Fibroblast of lung (primary cell): ENCODE measurements at regions not wholly inside any gene's neighbourhood (a gene's known extent, or its start where the extent isn't known, plus 50 kb on each side); places are given as distances from the start of the nearest gene placed in this dataset.
A peak's percentile ranks its signal among the peaks of the same experiment; 100 is the strongest.

Experiments
- DNase-seq, 2 donors: peaks; one replicate each; pipeline versions ENCODE4 v3.0.0 to v3.0.0-alpha.2; 2010; ENCODE audit warnings: low read depth in 2 of 2
- H2AFZ ChIP-seq: 2 replicates; pipeline ENCODE4 v1.5.1; 2012; ENCODE audit warnings: low read length, control low read depth, inconsistent platforms
- H3K27ac ChIP-seq: 2 replicates; pipeline ENCODE4 v1.5.1; 2011; ENCODE audit warnings: low read length, control low read depth; ENCODE audit not compliant: insufficient read depth
- H3K27me3 ChIP-seq: 2 replicates; pipeline ENCODE4 v1.5.1; 2011; ENCODE audit warnings: mild to moderate bottlenecking, low read length; ENCODE audit not compliant: control insufficient read depth, insufficient read depth
- H3K36me3 ChIP-seq: 2 replicates; pipeline ENCODE4 v1.5.1; 2011; ENCODE audit warnings: low read length; ENCODE audit not compliant: control insufficient read depth, insufficient read depth
- H3K4me1 ChIP-seq: 2 replicates; pipeline ENCODE4 v1.5.1; 2011; ENCODE audit warnings: low read length; ENCODE audit not compliant: control insufficient read depth, insufficient read depth; ENCODE audit errors: extremely low read depth
- H3K4me2 ChIP-seq: 2 replicates; pipeline ENCODE4 v1.5.1; 2011; ENCODE audit warnings: low read length, control low read depth; ENCODE audit not compliant: insufficient read depth; ENCODE audit errors: extremely low read depth
- H3K4me3 ChIP-seq, 4 experiments: fragments of 200-600 bp in 1 of 4; sonication (generic) in 1 of 4; replicated peaks in 1 of 4; 2 replicates each; pipeline ENCODE4 v1.5.1; 2011 to 2016; ENCODE audit warnings: low read length in 4 of 4, low read depth in 3 of 4, mild to moderate bottlenecking in 3 of 4, control low read depth in 2 of 4, inconsistent platforms in 1 of 4, mixed read lengths in 1 of 4; ENCODE audit not compliant: insufficient read depth in 1 of 4; ENCODE audit errors: control extremely low read depth in 1 of 4
- H3K79me2 ChIP-seq: 2 replicates; pipeline ENCODE4 v1.5.1; 2012; ENCODE audit warnings: mild to moderate bottlenecking, low read length, inconsistent platforms; ENCODE audit not compliant: control insufficient read depth, insufficient read depth
- H3K9ac ChIP-seq: 2 replicates; pipeline ENCODE4 v1.5.1; 2011; ENCODE audit warnings: mild to moderate bottlenecking, low read length, control low read depth; ENCODE audit not compliant: insufficient read depth
- H3K9me3 ChIP-seq: 2 replicates; pipeline ENCODE4 v1.5.1; 2012; ENCODE audit warnings: low read depth, low read length; ENCODE audit not compliant: control insufficient read depth, insufficient read depth
- H4K20me1 ChIP-seq: 2 replicates; pipeline ENCODE4 v1.5.1; 2011; ENCODE audit warnings: low read length; ENCODE audit not compliant: control insufficient read depth, insufficient read depth; ENCODE audit errors: extremely low read depth
- EZH2 ChIP-seq: IDR thresholded peaks from 2 replicates; pipeline ENCODE4 v1.5.1; 2012; ENCODE audit warnings: low read length, control low read depth, mild to moderate bottlenecking; ENCODE audit errors: missing control alignments
- TF ChIP-seq, protein P1 (sequence below), 2 donors: IDR thresholded peaks in 1 of 2; conservative IDR thresholded peaks in 1 of 2; 1 replicate in 1 of 2; 2 replicates in 1 of 2; pipeline ENCODE4 v1.5.1; 2011 to 2012; ENCODE audit warnings: low read length in 2 of 2, control low read depth in 1 of 2, inconsistent platforms in 1 of 2, low read depth in 1 of 2, mild to moderate bottlenecking in 1 of 2

DNA sequence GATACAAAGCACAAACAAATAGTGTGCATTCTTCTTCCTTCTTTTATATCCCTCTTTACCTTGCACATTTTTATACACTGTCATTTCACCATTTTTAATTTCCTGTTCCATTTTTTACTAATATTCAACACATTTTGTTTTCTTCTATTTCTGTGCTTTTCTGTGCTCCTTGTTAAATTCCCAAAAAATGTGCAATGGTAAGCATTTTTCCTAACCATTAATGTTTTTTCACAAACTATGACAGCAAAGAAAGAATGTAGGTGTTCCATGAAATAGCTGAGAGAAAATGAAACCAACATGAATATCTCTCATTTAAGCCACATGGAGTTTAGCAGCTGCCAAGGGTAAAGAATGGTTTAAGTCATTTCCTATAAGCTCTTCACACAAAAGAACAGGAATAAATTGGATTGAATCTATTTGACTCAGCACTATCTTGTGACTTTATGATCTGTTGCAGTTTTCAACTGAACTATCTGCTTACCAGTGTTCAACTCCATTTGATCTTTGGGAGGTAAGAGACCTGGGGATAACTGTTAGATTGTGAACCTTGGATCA lies 145.7 kb upstream of the CDH19 start:
- Histone ChIP-seq H3K4me3 (no peak overlapping the region), H3K4me1 (no peaks in the 10 kb centered on the region), H3K4me2 (no peak overlapping the region), H3K36me3 (no peaks in the 10 kb centered on the region), H3K27me3 (no peaks in the 10 kb centered on the region), H4K20me1 (no peaks in the 10 kb centered on the region), H2AFZ (no peak overlapping the region), H3K79me2 (no peaks in the 10 kb centered on the region), H3K9ac (no peak overlapping the region), H3K9me3 (no peaks in the 10 kb centered on the region), H3K27ac (no peak overlapping the region)
- DNase-seq, result peak in 1 of 2 donors; percentile 17
- TF ChIP-seq, protein P1, sequence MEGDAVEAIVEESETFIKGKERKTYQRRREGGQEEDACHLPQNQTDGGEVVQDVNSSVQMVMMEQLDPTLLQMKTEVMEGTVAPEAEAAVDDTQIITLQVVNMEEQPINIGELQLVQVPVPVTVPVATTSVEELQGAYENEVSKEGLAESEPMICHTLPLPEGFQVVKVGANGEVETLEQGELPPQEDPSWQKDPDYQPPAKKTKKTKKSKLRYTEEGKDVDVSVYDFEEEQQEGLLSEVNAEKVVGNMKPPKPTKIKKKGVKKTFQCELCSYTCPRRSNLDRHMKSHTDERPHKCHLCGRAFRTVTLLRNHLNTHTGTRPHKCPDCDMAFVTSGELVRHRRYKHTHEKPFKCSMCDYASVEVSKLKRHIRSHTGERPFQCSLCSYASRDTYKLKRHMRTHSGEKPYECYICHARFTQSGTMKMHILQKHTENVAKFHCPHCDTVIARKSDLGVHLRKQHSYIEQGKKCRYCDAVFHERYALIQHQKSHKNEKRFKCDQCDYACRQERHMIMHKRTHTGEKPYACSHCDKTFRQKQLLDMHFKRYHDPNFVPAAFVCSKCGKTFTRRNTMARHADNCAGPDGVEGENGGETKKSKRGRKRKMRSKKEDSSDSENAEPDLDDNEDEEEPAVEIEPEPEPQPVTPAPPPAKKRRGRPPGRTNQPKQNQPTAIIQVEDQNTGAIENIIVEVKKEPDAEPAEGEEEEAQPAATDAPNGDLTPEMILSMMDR (conservative IDR thresholded peaks at IDR 0.05 in 1 of 2, IDR thresholded peaks at IDR 0.05 in 1 of 2; ENCODE audit: low read depth in 1 of 2, low read length in 2 of 2), result no peak
- TF ChIP-seq EZH2, result no peak

DNA sequence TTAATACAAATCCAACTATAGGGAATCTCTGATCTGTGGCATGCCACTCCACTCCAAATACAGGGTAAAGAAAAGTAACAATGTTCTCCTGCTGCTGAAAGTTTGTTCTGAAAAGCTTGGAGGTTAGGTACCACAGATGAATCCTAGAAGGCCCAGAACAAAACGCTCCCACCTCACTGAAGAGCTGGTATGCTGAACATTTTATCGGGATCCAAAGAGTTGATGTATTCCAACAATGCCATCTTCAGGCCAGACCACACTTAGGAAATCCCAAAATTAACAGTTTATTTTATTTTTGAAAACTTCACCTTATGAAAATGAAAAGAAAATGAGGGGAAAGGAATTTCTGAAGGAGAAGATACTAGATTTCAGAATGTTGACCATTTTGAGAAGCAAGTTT lies 145.1 kb upstream of the CDH19 start:
- no peaks in the 10 kb centered on the region for H3K9me3 ChIP-seq
- H3K4me2 ChIP-seq, result no peak overlapping the region
- peak in 1 of 2 donors; percentile 29 for DNase-seq
- no peaks in the 10 kb centered on the region for H3K4me1 ChIP-seq
- TF ChIP-seq, protein P1 (conservative IDR thresholded peaks at IDR 0.05 in 1 of 2, IDR thresholded peaks at IDR 0.05 in 1 of 2; ENCODE audit: low read depth in 1 of 2, low read length in 2 of 2), result no peak
- no peak for TF ChIP-seq EZH2
- H3K27me3 ChIP-seq, result no peaks in the 10 kb centered on the region
- no peak overlapping the region for H3K4me3 ChIP-seq
- H3K27ac ChIP-seq, result no peak overlapping the region
- H3K9ac ChIP-seq, result no peak overlapping the region
- H2AFZ ChIP-seq, result no peak overlapping the region
- no peaks in the 10 kb centered on the region for H3K36me3 ChIP-seq
- H3K79me2 ChIP-seq, result no peaks in the 10 kb centered on the region
- H4K20me1 ChIP-seq, result no peaks in the 10 kb centered on the region

DNA sequence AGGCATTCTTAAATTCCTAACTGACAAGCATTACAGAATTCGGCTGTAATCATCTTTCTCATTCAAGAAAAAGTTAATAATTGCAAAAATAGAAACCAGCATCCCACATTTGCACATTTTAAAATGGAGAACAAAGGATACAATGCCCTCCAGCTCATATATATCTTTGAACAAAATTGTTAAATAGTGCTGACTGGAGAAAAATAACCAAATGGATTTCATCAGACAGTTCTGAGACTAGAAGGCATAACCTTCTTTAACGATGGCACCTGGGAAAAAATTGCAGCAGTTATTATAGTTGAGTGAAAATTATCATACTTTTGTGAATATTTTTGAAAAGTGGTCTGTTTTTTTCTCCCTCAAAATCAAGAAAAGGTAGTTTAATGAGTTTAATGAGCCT lies 138.9 kb upstream of the CDH19 start:
- Histone ChIP-seq H3K4me2 (no peak overlapping the region), H3K9ac (no peak overlapping the region), H3K4me1 (no peaks in the 10 kb centered on the region), H3K4me3 (no peak overlapping the region), H3K27ac (no peak overlapping the region), H3K27me3 (no peaks in the 10 kb centered on the region), H3K79me2 (no peaks in the 10 kb centered on the region), H4K20me1 (no peaks in the 10 kb centered on the region), H2AFZ (no peak overlapping the region), H3K36me3 (no peaks in the 10 kb centered on the region), H3K9me3 (no peaks in the 10 kb centered on the region)
- TF ChIP-seq EZH2, result no peak
- TF ChIP-seq, protein P1 (conservative IDR thresholded peaks at IDR 0.05 in 1 of 2, IDR thresholded peaks at IDR 0.05 in 1 of 2; ENCODE audit: low read depth in 1 of 2, low read length in 2 of 2), result no peak
- DNase-seq, result no peak
